HPDE6-E6E7 (cell line): ENCODE measurements at regions not wholly inside any gene's neighbourhood (a gene's known extent, or its start where the extent isn't known, plus 50 kb on each side); places are given as distances from the start of the nearest gene placed in this dataset.
"Not testable (repeated sequence)": the region's sequence is repeated elsewhere in the genome, so short reads cannot be mapped to it uniquely, and the experiment has no call there.

Experiments
- DNase-seq: peaks from one replicate; pipeline ENCODE4 v3.0.0; 2011; ENCODE audit warnings: missing footprints; ENCODE audit errors: extremely low spot score

DNA sequence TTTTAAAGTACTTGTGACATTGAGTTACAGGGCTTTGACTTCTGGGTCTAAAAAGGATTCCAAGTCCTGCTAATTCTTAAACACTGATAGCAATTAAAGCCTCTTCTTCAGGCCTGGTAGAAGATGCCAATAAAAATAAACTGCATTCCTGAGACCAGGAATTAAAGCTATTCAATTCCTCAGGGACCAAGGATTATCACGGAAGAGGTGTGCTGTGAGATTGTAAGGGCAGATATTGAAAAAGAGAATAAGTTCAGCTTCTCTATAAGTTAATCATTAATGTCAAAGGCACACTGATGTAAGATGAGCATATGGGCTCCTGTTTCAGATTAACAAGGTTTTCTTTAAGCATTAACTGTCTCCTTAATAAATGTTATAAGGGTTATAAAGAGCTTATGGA is 611.3 kb downstream of the SI start:
- DNase-seq, result no peak

DNA sequence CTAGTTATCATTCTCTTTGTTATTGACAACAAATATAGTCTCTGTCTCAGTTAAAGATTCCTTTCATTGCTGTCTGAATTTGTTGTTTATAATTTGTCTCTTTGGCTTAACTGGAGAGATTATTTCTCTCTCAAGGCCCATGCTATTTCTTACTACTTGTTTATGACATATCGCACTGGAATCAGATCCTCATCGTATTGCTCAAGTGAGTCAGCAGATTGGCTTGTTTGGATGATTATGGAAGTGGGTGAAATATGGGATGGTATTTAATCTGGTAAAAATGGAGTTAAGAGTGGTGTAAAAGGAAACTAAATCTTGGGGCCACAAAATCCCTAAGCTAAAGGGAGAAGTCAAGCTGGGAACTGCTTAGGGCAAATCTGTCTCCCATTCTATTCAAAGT is 613.1 kb downstream of the SI start:
- no peak for DNase-seq

DNA sequence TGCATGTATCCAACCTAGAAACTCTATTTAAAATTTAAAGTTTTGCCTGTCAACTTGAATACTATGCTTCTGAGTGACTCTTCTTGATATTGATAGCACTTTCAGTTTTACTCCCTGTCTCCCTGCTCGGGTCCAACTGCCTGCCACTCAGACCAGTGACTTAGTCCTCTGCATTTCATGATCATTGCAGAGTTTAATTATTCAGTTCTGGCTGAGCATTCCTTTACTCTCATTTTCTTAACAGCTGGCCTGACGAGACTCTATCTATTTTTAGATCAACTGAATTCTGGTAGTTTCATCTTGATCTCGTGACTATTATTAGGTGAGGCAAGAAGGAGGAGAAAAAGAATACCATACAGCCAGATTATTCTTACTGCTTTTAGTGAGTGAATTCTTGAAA is 617.4 kb downstream of the SI start:
- DNase-seq, result no peak

DNA sequence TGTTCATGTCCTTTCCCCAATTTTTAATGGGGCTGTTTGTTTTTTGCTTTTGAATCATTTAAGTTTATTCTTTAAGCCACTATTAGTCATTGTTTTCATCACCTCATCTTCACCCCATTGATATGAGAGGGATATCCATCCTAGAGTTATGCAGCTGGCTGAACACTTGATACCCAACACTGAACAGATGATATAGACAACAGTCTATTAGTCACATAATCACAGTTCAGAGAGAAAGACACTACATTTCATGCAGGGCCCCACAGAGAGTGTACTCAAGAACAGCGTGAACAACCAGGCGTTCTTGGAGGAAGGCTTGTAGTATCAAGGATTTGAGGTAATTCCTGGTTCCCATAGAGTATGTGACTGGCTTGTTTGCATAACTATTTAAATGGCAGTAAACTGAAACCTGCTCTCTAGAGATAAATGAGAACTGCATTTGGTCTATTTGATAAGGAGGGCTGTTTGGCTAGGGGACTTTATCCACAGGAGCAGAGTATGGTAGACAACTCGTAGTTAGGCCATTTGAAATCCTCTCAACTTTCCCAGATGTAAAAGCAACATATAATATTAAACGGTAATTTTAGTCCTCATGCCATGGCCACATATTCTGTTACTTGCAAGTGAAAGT is 618.7 kb downstream of the SI start:
- no peak for DNase-seq

DNA sequence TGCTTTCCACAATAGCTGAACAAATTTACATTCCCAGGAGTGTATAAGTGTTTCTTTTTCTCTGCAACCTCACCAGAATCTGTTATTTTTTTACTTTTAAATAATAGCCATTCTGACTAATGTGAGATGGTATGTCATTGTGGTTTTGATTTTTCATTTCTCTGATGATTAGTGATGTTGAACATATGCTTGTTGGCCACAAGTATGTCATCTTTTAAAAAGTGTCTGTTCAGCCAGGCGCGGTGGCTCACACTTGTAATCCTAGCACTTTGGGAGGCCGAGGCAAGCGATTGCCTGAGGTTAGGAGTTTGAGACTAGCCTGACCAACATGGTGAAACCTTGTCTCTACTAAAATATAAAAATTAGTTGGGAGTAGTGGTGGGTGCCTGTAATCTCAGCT is 619.3 kb downstream of the SI start:
- no peak for DNase-seq

DNA sequence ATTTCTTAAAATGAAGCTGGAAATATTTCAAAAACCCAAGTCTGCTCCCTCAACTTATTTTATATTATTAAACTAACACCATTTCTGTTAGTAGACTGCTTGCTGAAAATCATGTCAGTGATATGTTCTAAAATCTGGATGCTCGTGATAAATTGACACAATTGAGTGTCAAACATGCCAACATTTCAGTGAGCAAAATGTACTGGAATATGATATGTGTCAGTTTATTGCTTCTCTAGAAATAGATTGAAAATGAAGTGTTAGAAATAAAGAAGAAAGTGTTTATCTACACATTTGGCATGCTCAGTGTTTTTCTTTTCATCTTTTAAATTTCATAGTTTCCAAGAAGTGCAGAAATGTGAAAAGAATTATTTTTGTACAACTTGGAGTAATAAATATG is 624.6 kb downstream of the SI start:
- DNase-seq, result no peak

DNA sequence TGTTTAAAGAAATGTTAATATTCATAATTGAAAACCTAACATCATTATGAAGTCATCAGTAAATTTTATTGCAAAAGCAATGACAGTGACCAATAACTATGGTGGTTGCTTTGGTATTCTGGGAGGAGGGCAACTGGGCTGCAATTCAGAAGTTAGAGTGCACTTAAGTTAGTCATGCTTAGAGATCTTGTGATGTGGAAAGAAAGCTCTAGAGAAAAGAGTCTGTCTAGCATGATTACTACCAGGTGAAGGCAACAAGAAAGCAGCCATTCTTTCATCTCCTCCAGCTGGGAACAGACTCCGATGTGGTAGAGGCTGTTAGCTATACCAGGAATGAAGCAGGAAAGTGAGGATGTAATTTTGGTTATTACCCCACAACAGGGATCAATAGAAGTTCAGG is 625.6 kb downstream of the SI start:
- no peak for DNase-seq

DNA sequence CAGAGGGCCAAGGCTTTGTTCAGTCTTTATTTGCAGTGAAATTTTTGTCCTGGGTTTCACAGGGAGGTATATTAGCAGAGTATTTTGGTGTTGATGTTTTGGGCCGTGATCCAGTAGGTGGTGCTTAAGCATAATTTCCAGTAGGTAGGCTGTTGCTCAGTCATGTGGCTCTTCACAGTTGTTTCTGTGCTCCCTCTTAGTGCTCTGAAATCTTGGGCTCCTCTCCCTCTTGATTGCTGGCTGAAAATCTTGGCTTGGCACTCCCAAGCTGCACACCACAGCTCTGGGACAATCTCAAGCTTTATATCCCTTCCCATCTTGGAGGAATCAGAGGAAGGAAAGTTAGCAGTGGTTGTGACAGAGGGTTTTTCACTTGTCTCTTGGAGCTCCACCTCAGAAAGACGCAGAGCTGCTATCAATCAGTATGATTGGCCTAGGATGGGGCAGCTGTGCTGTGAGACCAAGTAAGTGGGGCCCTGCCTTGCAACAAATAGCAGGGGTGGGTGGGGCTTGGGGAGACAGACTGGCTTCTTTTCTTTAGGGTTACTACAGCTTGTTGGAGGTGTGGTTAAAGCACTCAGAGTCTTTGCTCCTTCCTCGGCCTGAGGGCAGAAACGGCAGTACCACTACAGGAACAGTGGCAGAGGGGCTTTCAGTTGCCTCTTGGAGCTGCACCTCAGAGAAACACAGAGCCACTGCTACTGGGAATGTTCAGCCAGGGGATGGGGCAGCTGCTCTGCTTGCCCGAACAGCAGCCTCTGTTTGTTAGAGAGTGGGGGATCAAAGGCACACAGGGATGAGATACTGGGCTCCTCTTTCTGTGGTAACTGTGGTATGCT is 627.0 kb downstream of the SI start:
- DNase-seq, result no peak

DNA sequence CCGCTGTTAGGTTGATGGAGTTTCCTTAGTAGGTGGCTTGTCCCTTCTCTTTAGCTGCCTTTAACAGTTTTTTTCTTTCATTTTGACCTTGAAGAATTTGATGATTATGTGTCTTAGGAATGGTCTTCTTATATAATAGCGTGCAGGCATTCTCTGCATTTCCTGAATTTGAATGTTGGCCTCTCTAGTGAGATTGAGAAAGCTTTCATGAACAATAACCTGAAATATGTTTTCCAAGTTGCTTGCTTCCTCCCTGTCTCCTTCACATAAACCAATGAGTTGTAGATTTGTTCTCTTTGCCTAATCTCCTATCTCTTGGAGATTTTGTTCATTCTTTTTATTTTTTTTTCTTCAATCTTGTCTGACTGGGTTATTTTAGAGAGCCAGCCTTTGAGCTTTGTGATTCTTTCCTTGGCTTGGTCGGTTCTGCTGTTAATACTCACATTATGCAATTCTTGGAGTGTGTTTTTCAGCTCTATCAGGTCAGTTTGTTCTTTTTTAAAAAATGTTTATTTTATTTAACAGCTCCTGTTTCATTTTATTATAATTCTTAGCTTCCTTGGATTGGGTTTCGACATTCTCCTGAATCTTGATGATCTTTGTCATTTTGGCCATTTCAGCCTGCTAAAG is 627.9 kb downstream of the SI start:
- DNase-seq, result no peak

DNA sequence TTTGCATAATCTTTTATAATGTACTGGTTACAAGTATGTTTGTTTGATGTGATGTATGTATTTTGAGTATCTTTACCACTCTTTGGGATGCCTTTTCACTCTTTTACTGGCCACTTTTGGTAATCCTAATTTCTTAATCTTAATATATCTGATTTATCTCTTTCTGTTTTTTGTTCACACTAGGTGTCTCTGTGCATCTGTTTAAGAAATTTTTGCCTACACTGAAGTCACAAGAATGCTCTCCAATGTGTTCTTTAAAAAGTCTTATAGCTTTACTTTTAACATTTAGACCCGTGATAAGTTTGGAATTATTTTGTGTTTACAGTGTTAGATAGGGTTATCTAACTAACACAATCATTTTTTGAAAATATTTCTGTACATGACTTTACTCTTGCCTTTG is 659.1 kb downstream of the SI start:
- DNase-seq, result no peak

DNA sequence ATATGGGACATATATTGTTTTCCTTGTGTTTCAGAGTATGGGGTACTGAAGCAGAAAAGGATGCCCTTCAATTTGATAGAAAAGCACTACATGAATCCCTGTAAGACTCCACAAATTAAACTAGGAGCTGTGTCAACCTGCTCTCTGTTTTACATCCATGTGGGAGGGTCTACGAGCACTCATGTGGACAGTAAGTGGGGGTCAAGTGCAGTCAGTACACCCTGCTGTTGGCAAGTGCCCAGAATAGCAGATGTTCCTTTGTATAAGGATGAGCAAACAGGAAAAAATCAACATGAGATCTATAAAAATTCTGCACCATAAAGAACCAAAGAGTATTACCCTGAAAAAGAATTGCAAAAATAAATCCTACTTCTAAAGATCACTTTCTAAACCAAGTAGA is 659.9 kb downstream of the SI start:
- DNase-seq, result no peak

DNA sequence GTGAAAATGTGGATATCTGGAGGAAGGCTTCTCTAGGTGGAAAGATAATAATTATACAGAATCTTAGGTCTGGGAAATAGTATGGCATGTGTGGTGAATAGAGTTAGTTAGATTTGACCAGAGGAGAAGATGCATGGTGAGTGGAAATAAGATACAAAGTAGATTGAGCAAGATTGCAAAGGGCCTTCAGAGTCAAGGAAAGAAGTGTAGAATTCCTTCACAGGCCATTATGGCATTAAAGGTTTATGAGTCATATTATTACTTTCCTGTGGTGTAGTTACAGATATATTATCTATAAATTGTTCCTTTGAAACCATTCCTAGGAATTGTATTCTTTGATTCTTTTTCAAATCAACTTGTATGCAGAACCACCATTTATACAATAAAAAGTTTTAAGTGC is 660.3 kb downstream of the SI start:
- DNase-seq, result no peak

DNA sequence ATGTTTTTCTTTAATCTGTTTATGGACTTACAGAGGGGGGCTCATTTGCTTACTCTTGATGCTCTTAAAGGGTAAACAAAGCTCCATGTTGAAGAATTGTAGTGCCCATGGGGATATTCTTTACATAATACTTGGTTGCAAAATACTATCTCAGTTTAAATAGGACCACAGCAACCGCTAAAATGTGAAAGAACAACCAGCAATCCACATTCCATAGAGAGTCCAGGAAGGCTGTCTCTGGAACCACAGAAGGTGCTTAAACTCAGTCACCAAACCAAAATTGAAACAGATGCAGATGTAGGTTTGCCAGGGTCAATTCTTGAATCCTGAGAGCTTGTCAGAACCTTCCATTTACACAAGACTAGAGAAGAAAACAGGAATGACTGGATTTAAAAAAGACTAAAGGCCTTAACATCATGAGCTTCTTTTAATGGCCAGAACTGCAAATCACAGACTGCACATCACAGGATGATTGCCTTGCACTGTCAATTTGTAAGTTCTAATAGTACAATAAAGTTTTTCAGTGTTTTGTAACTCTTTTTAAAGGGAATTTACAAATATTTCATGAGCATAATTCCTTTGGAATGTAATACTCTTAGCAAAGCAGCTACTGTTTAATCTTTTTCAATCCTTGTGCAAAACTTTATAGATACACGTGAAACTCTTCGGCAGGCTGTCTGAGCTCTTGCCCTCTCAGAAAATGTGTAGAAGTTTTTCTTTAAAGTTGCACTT is 661.6 kb downstream of the SI start:
- DNase-seq, result no peak

DNA sequence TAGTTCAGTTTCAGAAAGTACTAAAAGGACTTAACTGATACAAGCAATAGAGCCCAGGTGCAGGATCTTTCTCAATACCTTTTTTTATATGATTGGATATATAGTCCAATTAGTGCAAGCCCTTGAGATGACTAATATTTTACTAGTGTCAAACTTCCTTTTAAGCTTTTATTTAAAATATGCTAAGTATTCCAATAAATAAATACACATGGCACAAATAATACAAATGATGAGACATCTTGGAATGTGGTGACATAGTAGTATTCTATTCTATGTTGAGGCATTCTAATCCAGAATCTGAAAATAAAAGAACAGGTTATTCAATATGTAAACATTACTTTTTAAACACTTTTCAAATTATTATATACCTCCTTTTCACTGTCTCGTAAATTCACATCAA is 670.0 kb downstream of the SI start:
- no peak for DNase-seq

DNA sequence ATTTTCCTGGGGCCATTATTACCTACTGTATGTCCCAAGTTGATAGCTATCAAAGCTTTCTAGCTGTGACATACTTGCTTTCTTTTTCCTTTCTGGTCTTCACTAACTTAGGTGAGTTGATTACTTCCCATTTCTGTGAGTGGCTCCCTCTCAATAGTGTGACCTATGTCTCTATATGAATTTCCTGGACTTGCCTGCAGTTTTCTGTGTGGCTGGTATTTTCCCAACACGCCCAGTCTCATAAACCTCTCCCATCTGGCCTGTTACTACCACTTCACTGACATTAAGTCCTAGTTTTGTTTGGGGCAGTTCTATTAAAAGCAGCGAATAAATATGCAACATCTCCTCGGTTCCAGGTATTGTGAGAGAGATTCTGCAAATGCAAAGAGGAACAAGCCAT is 671.2 kb downstream of the SI start:
- no peak for DNase-seq

DNA sequence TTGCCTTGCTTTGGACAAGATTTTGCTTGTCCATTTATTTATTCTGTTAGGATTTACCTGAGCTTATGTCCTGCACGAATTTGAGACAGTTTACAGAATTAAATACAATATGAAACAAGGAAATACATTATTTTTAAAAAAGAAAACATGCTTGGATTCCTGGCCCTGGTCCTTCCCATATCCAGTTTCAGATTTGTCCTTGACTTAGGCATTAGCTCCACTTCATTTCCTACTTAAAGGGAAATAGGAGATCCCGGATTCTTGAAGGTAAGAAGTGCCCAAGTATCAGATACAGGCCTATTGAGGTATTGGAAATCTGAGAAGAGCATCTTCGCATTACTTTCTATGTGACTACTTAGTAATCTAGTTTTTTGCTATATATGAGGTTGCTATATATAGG is 672.0 kb downstream of the SI start:
- DNase-seq, result no peak

DNA sequence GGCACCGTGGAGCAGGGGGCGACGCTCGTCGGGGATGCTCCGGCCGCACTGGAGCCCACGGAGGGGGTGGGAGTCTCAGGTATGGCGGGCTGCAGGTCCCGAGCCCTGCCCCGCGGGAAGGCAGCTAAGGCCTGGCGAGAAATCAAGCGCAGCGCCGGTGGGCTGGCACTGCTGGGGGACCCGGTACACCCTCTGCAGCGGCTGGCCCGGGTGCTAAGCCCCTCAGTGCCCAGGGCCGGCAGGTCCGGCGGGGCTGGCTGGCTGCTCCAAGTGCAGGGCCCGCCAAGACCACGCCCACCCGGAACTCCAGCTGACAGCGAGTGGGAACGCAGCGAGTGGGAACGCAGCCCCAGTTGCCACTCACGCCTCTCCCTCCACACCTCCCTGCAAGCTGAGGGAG is 676.4 kb downstream of the SI start:
- no peak for DNase-seq

DNA sequence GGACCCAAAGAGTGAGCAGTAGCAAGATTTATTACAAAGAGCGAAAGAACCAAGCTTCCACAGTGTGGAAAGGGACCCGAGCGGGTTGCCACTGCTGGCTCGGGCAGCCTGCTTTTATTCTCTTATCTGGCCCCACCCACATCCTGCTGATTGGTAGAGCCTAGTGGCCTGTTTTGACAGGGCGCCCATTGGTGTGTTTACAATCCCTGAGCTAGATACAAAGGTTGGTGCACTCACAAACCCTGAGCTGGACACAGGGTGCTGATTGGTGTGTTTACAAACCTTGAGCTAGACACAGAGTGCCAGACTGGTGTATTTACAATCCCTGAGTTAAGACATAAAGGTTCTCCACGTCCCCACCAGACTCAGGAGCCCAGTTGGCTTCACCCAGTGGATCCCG is 676.9 kb downstream of the SI start:
- DNase-seq, result not testable (repeated sequence)

DNA sequence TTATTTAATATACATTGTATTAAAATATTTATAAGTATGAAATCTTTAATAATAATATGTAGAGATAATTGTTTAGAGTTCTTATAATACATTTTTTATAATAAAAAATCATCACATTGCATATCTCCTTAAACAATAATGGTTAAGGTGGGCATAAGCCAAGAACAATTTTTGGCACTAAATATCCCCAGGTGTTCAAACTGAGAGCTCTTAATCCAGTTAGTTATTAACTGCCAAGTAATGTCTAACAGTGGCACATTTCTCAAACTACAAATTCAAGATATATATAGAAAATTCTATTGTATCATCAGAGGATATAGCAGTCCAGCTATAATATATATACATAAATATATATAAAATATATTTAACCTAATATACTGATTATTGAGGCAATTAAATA is 680.8 kb downstream of the SI start:
- DNase-seq, result no peak

DNA sequence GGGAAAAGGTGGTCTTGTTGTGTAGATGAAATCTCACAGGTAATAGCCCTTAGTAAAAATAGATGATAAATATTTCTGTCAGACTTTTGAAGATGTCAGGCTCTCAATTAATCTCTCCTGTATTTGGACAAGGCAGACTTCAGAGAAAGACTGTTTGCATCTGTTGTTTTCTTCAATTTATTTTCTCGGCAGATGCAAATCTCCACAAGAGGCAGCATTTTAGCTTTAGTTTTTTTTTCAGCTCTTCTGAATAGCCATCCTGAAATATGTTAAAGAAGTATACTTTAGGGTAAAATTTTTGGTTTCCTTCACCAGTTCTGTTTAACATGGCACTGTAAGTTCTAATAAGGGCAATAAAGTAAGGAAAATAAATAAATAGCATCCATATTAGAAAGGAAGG is 685.1 kb downstream of the SI start:
- DNase-seq, result no peak

DNA sequence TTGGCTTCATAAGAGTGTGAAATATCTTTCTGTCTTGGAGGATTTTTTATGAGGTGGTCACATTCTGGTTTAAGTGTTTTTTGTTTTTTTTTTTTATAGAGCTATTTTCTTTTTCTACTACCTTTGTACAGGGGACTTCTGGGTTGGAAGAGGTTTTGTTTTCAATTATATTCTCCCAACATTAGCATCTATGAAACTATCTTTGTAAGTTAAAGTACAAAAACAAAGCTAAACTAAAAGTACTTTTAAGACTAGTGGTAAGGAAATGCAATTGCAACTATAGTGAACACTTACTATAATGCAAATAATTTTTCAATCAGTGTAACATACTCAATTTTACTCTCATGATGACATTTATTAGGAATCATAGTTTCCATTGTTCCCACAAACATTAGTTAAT is 688.2 kb downstream of the SI start:
- DNase-seq, result no peak

DNA sequence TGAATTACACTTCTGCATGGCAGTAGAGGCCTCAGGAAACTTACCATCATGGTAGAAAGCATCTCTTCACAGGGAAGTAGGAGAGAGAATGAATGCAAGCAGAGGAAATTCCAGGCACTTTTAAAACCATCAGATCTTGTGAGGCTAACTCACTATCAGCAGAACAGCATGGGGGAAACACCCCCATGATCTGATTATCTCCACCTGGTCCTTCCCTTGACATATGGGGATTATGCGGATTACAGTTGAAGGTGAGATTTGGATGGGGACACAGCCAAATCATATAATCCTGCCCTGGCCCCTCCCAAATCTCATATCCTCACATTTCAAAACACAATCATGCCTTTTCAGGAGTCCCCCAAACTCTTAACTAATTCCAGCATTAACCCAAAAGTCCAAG is 691.1 kb downstream of the SI start:
- no peak for DNase-seq

DNA sequence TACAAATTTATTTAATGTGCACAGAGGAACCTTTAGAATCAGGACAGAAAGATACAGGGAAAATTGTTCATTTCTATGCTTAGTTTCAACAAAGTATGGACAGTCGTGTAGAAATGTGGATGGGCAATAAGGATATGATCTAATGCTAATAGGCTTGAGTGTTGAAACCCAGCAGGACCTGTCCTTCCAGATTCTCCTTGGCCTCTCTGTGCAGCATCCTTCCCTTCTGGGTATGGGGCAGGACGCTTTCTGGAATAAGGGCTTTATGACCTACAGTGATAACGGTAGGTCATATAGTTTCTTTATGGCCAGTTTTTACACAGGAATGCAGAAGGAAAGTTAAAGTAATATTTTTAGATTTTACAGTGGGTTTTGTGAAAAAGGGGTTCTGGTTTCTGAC is 698.1 kb downstream of the SI start:
- DNase-seq, result no peak
